H1 (cell line): ENCODE measurements at regions not wholly inside any gene's neighbourhood (a gene's known extent, or its start where the extent isn't known, plus 50 kb on each side); places are given as distances from the start of the nearest gene placed in this dataset.
A peak's percentile ranks its signal among the peaks of the same experiment; 100 is the strongest.

Experiments used
- CTCF ChIA-PET: fragments of 300-600 bp; sonication (Branson Sonifier 250); formaldehyde crosslinking; loops from one replicate; lab custom pipeline; 2021; ENCODE audit not compliant: partially characterized antibody; lab: Charles Lee
- POLR2A ChIA-PET: fragments of 300-600 bp; sonication (Branson Sonifier 250); formaldehyde crosslinking; loops from one replicate; lab custom pipeline; 2021; ENCODE audit warnings: inconsistent platforms; ENCODE audit not compliant: partially characterized antibody; lab: Charles Lee
- DNase-seq, 2 experiments: peaks; one replicate each; pipeline versions ENCODE4 v3.0.0 to v3.0.0-alpha.2; 2010 to 2022; ENCODE audit warnings: low spot score in 2 of 2, low read depth in 1 of 2, mixed read lengths in 1 of 2
- FAIRE-seq: peaks from 2 replicates; lab custom pipeline; 2011; peaks lifted over from hg19 to GRCh38; lab: Jason Lieb, UNC
- H2AFZ ChIP-seq: 2 replicates; pipeline ENCODE4 v1.8.1; 2012; ENCODE audit warnings: low read length, inconsistent platforms
- H2AK5ac ChIP-seq: 2 replicates; pipeline ENCODE4 v1.6.1; 2013; ENCODE audit warnings: low read depth, low read length
- H2BK120ac ChIP-seq: replicated peaks from 2 replicates; pipeline ENCODE3; 2013; ENCODE audit warnings: low read depth, low read length, inconsistent platforms
- H2BK12ac ChIP-seq: 2 replicates; pipeline ENCODE4 v1.6.1; 2013; ENCODE audit warnings: low read depth, low read length
- H2BK15ac ChIP-seq: 2 replicates; pipeline ENCODE4 v1.6.1; 2013; ENCODE audit warnings: low read length
- H2BK20ac ChIP-seq: 2 replicates; pipeline ENCODE4 v1.6.1; 2013; ENCODE audit warnings: low read length
- H2BK5ac ChIP-seq: 2 replicates; pipeline ENCODE4 v1.6.1; 2013; ENCODE audit warnings: low read depth, low read length
- H3K14ac ChIP-seq: 2 replicates; pipeline ENCODE4 v1.6.1; 2013; ENCODE audit warnings: inconsistent platforms; ENCODE audit not compliant: insufficient read length
- H3K18ac ChIP-seq: 2 replicates; pipeline ENCODE4 v1.6.1; 2013; ENCODE audit warnings: low read length; ENCODE audit errors: extremely low read depth
- H3K23ac ChIP-seq: 2 replicates; pipeline ENCODE4 v1.6.1; 2013; ENCODE audit warnings: inconsistent platforms; ENCODE audit not compliant: insufficient read length
- H3K23me2 ChIP-seq: 2 replicates; pipeline ENCODE4 v1.6.1; 2013; ENCODE audit warnings: low read depth, low read length
- H3K27ac ChIP-seq: 2 replicates; pipeline ENCODE4 v1.6.1; 2011; ENCODE audit warnings: low read depth, low read length, inconsistent platforms
- H3K27me3 ChIP-seq, 4 experiments: replicated peaks in 1 of 4; 1 replicate in 1 of 4; 2 replicates in 3 of 4; pipeline versions ENCODE4 v1.6.1 to v1.8.1; 2011 to 2013; ENCODE audit warnings: low read length in 3 of 4, mild to moderate bottlenecking in 3 of 4, inconsistent platforms in 2 of 4, mixed read lengths in 2 of 4, moderate library complexity in 1 of 4; ENCODE audit not compliant: control insufficient read depth in 3 of 4, insufficient read depth in 3 of 4; ENCODE audit errors: extremely low read depth in 1 of 4
- H3K36me3 ChIP-seq, 4 experiments: 2 replicates each; pipeline versions ENCODE4 v1.6.1 to v1.8.1; 2011 to 2013; ENCODE audit warnings: mild to moderate bottlenecking in 4 of 4, low read length in 3 of 4, moderate library complexity in 2 of 4, control low read depth in 1 of 4, inconsistent platforms in 1 of 4; ENCODE audit not compliant: insufficient read depth in 4 of 4, control insufficient read depth in 2 of 4
- H3K4ac ChIP-seq: replicated peaks from 2 replicates; pipeline ENCODE3; 2013; ENCODE audit warnings: low read length, low read depth, mixed read lengths, inconsistent platforms; ENCODE audit not compliant: insufficient read length
- H3K4me1 ChIP-seq, 4 experiments: replicated peaks in 1 of 4; 1 replicate in 1 of 4; 2 replicates in 3 of 4; pipeline versions ENCODE4 v1.6.1 to v1.8.1; 2011 to 2013; ENCODE audit warnings: low read length in 3 of 4, inconsistent platforms in 2 of 4, mixed read lengths in 1 of 4; ENCODE audit not compliant: insufficient read depth in 4 of 4, control insufficient read depth in 3 of 4
- H3K4me2 ChIP-seq, 2 experiments: 2 replicates each; pipeline versions ENCODE4 v1.6.1 to v1.8.1; 2011 to 2013; ENCODE audit warnings: low read depth in 2 of 2, low read length in 2 of 2, control low read depth in 1 of 2, inconsistent platforms in 1 of 2, mild to moderate bottlenecking in 1 of 2; ENCODE audit not compliant: insufficient read depth in 1 of 2
- H3K4me3 ChIP-seq, 4 experiments: fragments of 200-600, 300-600 bp in 1 of 4; sonication (generic), shearing (Covaris generic), sonication (Bioruptor Twin) in 1 of 4; 2 replicates each; pipeline versions ENCODE4 v1.5.1 to v1.8.1; 2011 to 2016; ENCODE audit warnings: low read length in 4 of 4, low read depth in 3 of 4, control low read depth in 2 of 4, inconsistent platforms in 2 of 4, mild to moderate bottlenecking in 2 of 4, mixed read lengths in 1 of 4, moderate library complexity in 1 of 4; ENCODE audit not compliant: insufficient read depth in 2 of 4; ENCODE audit errors: extremely low read depth in 1 of 4
- H3K56ac ChIP-seq: replicated peaks from 2 replicates; pipeline ENCODE3; 2013; ENCODE audit warnings: low read depth, mild to moderate bottlenecking, mixed read lengths, low read length, inconsistent platforms; ENCODE audit not compliant: insufficient read length
- H3K79me1 ChIP-seq: 2 replicates; pipeline ENCODE4 v1.6.1; 2013; ENCODE audit warnings: low read depth, low read length, control low read depth
- H3K79me2 ChIP-seq, 2 experiments: 2 replicates each; pipeline versions ENCODE4 v1.6.1 to v1.8.1; 2012 to 2013; ENCODE audit warnings: low read length in 2 of 2, mild to moderate bottlenecking in 2 of 2, inconsistent platforms in 1 of 2; ENCODE audit not compliant: insufficient read depth in 2 of 2, control insufficient read depth in 1 of 2
- H3K9ac ChIP-seq, 4 experiments: replicated peaks in 1 of 4; 1 replicate in 1 of 4; 2 replicates in 3 of 4; pipeline versions ENCODE4 v1.6.1 to v1.8.1; 2011 to 2013; ENCODE audit warnings: low read depth in 3 of 4, low read length in 3 of 4, control low read depth in 2 of 4, mild to moderate bottlenecking in 2 of 4, moderate library complexity in 2 of 4, inconsistent platforms in 1 of 4; ENCODE audit errors: extremely low read depth in 1 of 4
- H3K9me3 ChIP-seq, 2 experiments: 2 replicates each; pipeline versions ENCODE4 v1.6.1 to v1.8.1; 2012 to 2013; ENCODE audit warnings: mild to moderate bottlenecking in 2 of 2, moderate library complexity in 2 of 2, control low read depth in 1 of 2, inconsistent platforms in 1 of 2, low read depth in 1 of 2, low read length in 1 of 2, mixed read lengths in 1 of 2; ENCODE audit not compliant: insufficient read depth in 2 of 2
- H4K20me1 ChIP-seq, 2 experiments: replicated peaks in 1 of 2; 2 replicates each; pipeline versions ENCODE3 to v1.8.1; 2011 to 2013; ENCODE audit warnings: inconsistent platforms in 2 of 2, low read length in 2 of 2, mild to moderate bottlenecking in 1 of 2; ENCODE audit not compliant: insufficient read depth in 2 of 2, control insufficient read depth in 1 of 2
- H4K5ac ChIP-seq: 2 replicates; pipeline ENCODE4 v1.6.1; 2013; ENCODE audit warnings: low read length, low read depth, mixed read lengths, inconsistent platforms; ENCODE audit not compliant: insufficient read length
- H4K8ac ChIP-seq: 2 replicates; pipeline ENCODE4 v1.8.0; 2013; ENCODE audit warnings: mild to moderate bottlenecking, moderate library complexity, low read length, inconsistent platforms; ENCODE audit not compliant: insufficient read depth; ENCODE audit errors: extremely low read depth
- H4K91ac ChIP-seq: replicated peaks from 2 replicates; pipeline ENCODE3; 2013; ENCODE audit warnings: low read length, mixed read lengths, inconsistent platforms; ENCODE audit not compliant: insufficient read length
- ATF2 ChIP-seq: IDR thresholded peaks from 2 replicates; pipeline ENCODE4 v1.6.1; 2012; ENCODE audit warnings: low read length, inconsistent platforms
- CBX8 ChIP-seq: fragments of 300-800, 300-1000 bp; sonication (generic); IDR thresholded peaks from 2 replicates; pipeline ENCODE4 v1.7.1; 2016; ENCODE audit warnings: low read depth, low read length, borderline replicate concordance
- EGR1 ChIP-seq: IDR thresholded peaks from 2 replicates; pipeline ENCODE4 v1.6.1; 2011; ENCODE audit warnings: low read depth, low read length, borderline replicate concordance
- FOSL1 ChIP-seq: IDR thresholded peaks from 2 replicates; pipeline ENCODE4 v1.6.1; 2011; ENCODE audit warnings: mild to moderate bottlenecking, low read depth, low read length, moderate library complexity; ENCODE audit not compliant: insufficient read depth
- JUND ChIP-seq: IDR thresholded peaks from 2 replicates; pipeline ENCODE4 v1.6.1; 2011; ENCODE audit warnings: mild to moderate bottlenecking, improper control_type of control experiment, low read length
- RFX5 ChIP-seq: IDR thresholded peaks from 2 replicates; pipeline ENCODE4 v1.6.1; 2011; ENCODE audit warnings: low read depth, low read length, improper control_type of control experiment, borderline replicate concordance
- SIN3A ChIP-seq, 2 experiments: IDR thresholded peaks in 1 of 2; conservative IDR thresholded peaks in 1 of 2; 2 replicates each; pipeline ENCODE4 v1.6.1; 2011 to 2012; ENCODE audit warnings: low read length in 2 of 2, improper control_type of control experiment in 1 of 2, low read depth in 1 of 2, mild to moderate bottlenecking in 1 of 2
- WGBS, 2 experiments: shearing (Covaris generic) in 1 of 2; methylation state at CpG; one replicate each; pipeline versions ENCODE4 v1.1.6 to v1.1.7; 2013 to 2015; ENCODE audit warnings: low lambda C conversion rate in 2 of 2, mixed read lengths in 2 of 2, inconsistent platforms in 1 of 2, low coverage in 1 of 2, missing lambda C conversion rate in 1 of 2; ENCODE audit not compliant: insufficient replicate concordance in 2 of 2, insufficient coverage in 1 of 2, insufficient read length in 1 of 2; ENCODE audit errors: extremely low coverage in 1 of 2, missing lambda C conversion rate in 1 of 2; 5-methylcytosine and 5-hydroxymethylcytosine counted together
- TF ChIP-seq, protein P1 (sequence below): IDR thresholded peaks from 2 replicates; pipeline ENCODE4 v1.6.1; 2011; ENCODE audit warnings: low read length, improper control_type of control experiment
- TF ChIP-seq, protein P2 (sequence below), 3 experiments: IDR thresholded peaks; 1 replicate in 2 of 3; 2 replicates in 1 of 3; pipeline versions ENCODE4 v1.5.1 to v1.6.1; 2011; ENCODE audit warnings: low read length in 3 of 3, mild to moderate bottlenecking in 3 of 3, inconsistent platforms in 2 of 3, low read depth in 1 of 3, moderate library complexity in 1 of 3; ENCODE audit not compliant: insufficient read depth in 1 of 3; ENCODE audit errors: control extremely low read depth in 1 of 3

GRCh38 chr2:53268626-53269025 lies 499.0 kb upstream of the CHAC2 start:
- no peaks in the 10 kb centered on the region for H3K79me1 ChIP-seq
- no peak overlapping the region for H2BK15ac ChIP-seq
- H2BK120ac ChIP-seq: no peak overlapping the region
- no peaks in the 10 kb centered on the region for H3K9me3 ChIP-seq
- no peaks in the 10 kb centered on the region for H3K27me3 ChIP-seq
- no peak overlapping the region for H3K18ac ChIP-seq
- whole genome bisulfite sequencing, 2 experiments: 70% methylated on average over 3 of the region's 3 CpGs; no CpG with 5 or more reads in 1 of the 2 experiments
- no peak overlapping the region for H3K4ac ChIP-seq
- peak; percentile 7 for FAIRE-seq
- TF ChIP-seq RFX5 (no peak), ATF2 (no peak), FOSL1 (no peak), SIN3A (conservative IDR thresholded peaks at IDR 0.05 in 1 of 2, IDR thresholded peaks at IDR 0.05 in 1 of 2; ENCODE audit: low read depth in 1 of 2, low read length in 2 of 2) (no peak), CBX8 (no peak), EGR1 (no peak), JUND (no peak)
- TF ChIP-seq, protein P1, sequence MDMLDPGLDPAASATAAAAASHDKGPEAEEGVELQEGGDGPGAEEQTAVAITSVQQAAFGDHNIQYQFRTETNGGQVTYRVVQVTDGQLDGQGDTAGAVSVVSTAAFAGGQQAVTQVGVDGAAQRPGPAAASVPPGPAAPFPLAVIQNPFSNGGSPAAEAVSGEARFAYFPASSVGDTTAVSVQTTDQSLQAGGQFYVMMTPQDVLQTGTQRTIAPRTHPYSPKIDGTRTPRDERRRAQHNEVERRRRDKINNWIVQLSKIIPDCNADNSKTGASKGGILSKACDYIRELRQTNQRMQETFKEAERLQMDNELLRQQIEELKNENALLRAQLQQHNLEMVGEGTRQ: no peak
- TF ChIP-seq, protein P2, sequence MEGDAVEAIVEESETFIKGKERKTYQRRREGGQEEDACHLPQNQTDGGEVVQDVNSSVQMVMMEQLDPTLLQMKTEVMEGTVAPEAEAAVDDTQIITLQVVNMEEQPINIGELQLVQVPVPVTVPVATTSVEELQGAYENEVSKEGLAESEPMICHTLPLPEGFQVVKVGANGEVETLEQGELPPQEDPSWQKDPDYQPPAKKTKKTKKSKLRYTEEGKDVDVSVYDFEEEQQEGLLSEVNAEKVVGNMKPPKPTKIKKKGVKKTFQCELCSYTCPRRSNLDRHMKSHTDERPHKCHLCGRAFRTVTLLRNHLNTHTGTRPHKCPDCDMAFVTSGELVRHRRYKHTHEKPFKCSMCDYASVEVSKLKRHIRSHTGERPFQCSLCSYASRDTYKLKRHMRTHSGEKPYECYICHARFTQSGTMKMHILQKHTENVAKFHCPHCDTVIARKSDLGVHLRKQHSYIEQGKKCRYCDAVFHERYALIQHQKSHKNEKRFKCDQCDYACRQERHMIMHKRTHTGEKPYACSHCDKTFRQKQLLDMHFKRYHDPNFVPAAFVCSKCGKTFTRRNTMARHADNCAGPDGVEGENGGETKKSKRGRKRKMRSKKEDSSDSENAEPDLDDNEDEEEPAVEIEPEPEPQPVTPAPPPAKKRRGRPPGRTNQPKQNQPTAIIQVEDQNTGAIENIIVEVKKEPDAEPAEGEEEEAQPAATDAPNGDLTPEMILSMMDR (IDR thresholded peaks at IDR 0.05; ENCODE audit: control extremely low read depth in 1 of 3, insufficient read depth in 1 of 3, low read depth in 1 of 3, low read length in 3 of 3): no peak
- no peak overlapping the region for H2BK5ac ChIP-seq
- no peak overlapping the region for H3K14ac ChIP-seq
- no peak overlapping the region for H2AK5ac ChIP-seq
- H4K8ac ChIP-seq: no peak overlapping the region
- H3K36me3 ChIP-seq: no peaks in the 10 kb centered on the region
- H4K5ac ChIP-seq: no peak overlapping the region
- H3K23ac ChIP-seq: no peak overlapping the region
- no peak overlapping the region for H3K4me3 ChIP-seq
- CTCF ChIA-PET: interaction anchor here (0.7 to 2.9 kb wide), 10 partner anchors 10 to 477 kb away, joined by 3 to 16 read pairs (median 4); no protein-coding TSS in a partner anchor
- H3K56ac ChIP-seq: no peak overlapping the region
- no peak overlapping the region for H3K27ac ChIP-seq
- no peak for DNase-seq
- H2AFZ ChIP-seq: no peak overlapping the region
- no peak overlapping the region for H3K9ac ChIP-seq
- no peak overlapping the region for H3K4me2 ChIP-seq
- no peaks in the 10 kb centered on the region for H3K23me2 ChIP-seq
- H4K91ac ChIP-seq: no peak overlapping the region
- H3K4me1 ChIP-seq: no peaks in the 10 kb centered on the region
- no peaks in the 10 kb centered on the region for H4K20me1 ChIP-seq
- H2BK12ac ChIP-seq: no peak overlapping the region
- POLR2A ChIA-PET: no interaction called here
- no peaks in the 10 kb centered on the region for H3K79me2 ChIP-seq
- H2BK20ac ChIP-seq: no peak overlapping the region
